HCT116 (cell line): ENCODE measurements at regions not wholly inside any gene's neighbourhood (a gene's known extent, or its start where the extent isn't known, plus 50 kb on each side); places are given as distances from the start of the nearest gene placed in this dataset.

Experiments
- ATAC-seq: fragments of 200-7000 bp; cut with Tn5 transposase; 2 replicates; pipeline ENCODE4 v1.9.1; 2020; ENCODE audit warnings: mild to moderate bottlenecking, moderate library complexity
- BruUV-seq: library from RNA; stranded (reverse); fragments of 400-500 nt; replicated peaks from 2 replicates; lab custom pipeline; 2021; lab: Mats Ljungman, UMichigan
- CTCF ChIA-PET: fragments of 300-600 bp; sonication (Branson Sonifier 250); formaldehyde crosslinking; loops from one replicate; lab custom pipeline; 2021; ENCODE audit warnings: antibody characterized with exemption; lab: Charles Lee
- POLR2A ChIA-PET: fragments of 300-600, 350-600 bp; sonication (Branson Sonifier 250); formaldehyde crosslinking; loops from one replicate; lab custom pipeline; 2021; ENCODE audit warnings: antibody characterized with exemption; lab: Charles Lee
- RAD21 ChIA-PET, 2 experiments: fragments of 300-600 bp; sonication (Branson Sonifier 250); formaldehyde crosslinking; loops; one replicate each; lab custom pipeline; 2023; ENCODE audit warnings: low total read pairs in 2 of 2; ENCODE audit not compliant: uncharacterized antibody in 2 of 2, unreplicated experiment in 2 of 2, low non-redundant PET in 1 of 2; lab: Charles Lee
- DNase-seq: peaks from one replicate; pipeline ENCODE4 v3.0.0-alpha.2; 2010; ENCODE audit warnings: low read depth, low spot score
- H2AFZ ChIP-seq: fragments of 200-600 bp; shearing (Covaris generic), sonication (generic); 2 replicates; pipeline ENCODE4 v1.6.1; 2017; ENCODE audit warnings: low read depth, mixed run types, mixed read lengths, antibody characterized with exemption, low read length; ENCODE audit not compliant: poor library complexity, severe bottlenecking
- H3K27ac ChIP-seq: 2 replicates; pipeline ENCODE4 v1.5.1; 2012; ENCODE audit warnings: low read depth, low read length
- H3K27me3 ChIP-seq: fragments of 200-600 bp; sonication (generic); 2 replicates; pipeline ENCODE4 v1.6.1; 2016; ENCODE audit warnings: mixed run types, low read length, mixed read lengths; ENCODE audit not compliant: insufficient read depth
- H3K36me3 ChIP-seq, 2 experiments: fragments of 200-500 bp in 1 of 2; fragments of 200-600 bp in 1 of 2; sonication (Bioruptor generic) in 1 of 2; sonication (generic) in 1 of 2; 2 replicates each; pipeline versions ENCODE4 v1.5.1 to v1.6.1; 2014 to 2016; ENCODE audit warnings: low read length in 2 of 2, inconsistent platforms in 1 of 2, mixed read lengths in 1 of 2, mixed run types in 1 of 2; ENCODE audit not compliant: insufficient read depth in 2 of 2, control insufficient read depth in 1 of 2
- H3K4me1 ChIP-seq, 2 experiments: fragments of 200-600 bp in 1 of 2; sonication (generic) in 1 of 2; 2 replicates each; pipeline versions ENCODE4 v1.5.1 to v1.6.1; 2012 to 2017; ENCODE audit warnings: low read length in 2 of 2, inconsistent platforms in 1 of 2, mild to moderate bottlenecking in 1 of 2, mixed read lengths in 1 of 2, mixed run types in 1 of 2, moderate library complexity in 1 of 2; ENCODE audit not compliant: insufficient read depth in 2 of 2, control insufficient read depth in 1 of 2
- H3K4me2 ChIP-seq: fragments of 200-600 bp; sonication (generic); 2 replicates; pipeline ENCODE4 v1.6.1; 2017; ENCODE audit warnings: mixed run types, low read length, mixed read lengths
- H3K4me3 ChIP-seq, 2 experiments: fragments of 200-600 bp in 1 of 2; sonication (generic) in 1 of 2; replicated peaks in 1 of 2; 2 replicates each; pipeline ENCODE4 v1.5.1; 2011 to 2016; ENCODE audit warnings: low read length in 2 of 2, control low read depth in 1 of 2, low read depth in 1 of 2, mild to moderate bottlenecking in 1 of 2, mixed read lengths in 1 of 2, mixed run types in 1 of 2
- H3K79me2 ChIP-seq: fragments of 200-600 bp; sonication (generic); 2 replicates; pipeline ENCODE4 v1.6.1; 2017; ENCODE audit warnings: mild to moderate bottlenecking, mixed run types, low read length, moderate library complexity, mixed read lengths; ENCODE audit not compliant: insufficient read depth
- H3K9ac ChIP-seq: fragments of 200-600 bp; sonication (generic); 2 replicates; pipeline ENCODE4 v1.6.1; 2016; ENCODE audit warnings: low read length, mixed read lengths
- H3K9me2 ChIP-seq: fragments of 200-600 bp; sonication (generic), shearing (Covaris generic); 2 replicates; pipeline ENCODE4 v1.6.1; 2017; ENCODE audit warnings: mixed run types, mild to moderate bottlenecking, moderate library complexity; ENCODE audit not compliant: insufficient read depth
- H3K9me3 ChIP-seq, 2 experiments: fragments of 200-500 bp in 1 of 2; fragments of 200-600 bp in 1 of 2; sonication (Bioruptor generic) in 1 of 2; sonication (generic) in 1 of 2; 2 replicates each; pipeline ENCODE4 v1.6.1; 2014 to 2017; ENCODE audit warnings: low read length in 2 of 2, mixed read lengths in 2 of 2, inconsistent platforms in 1 of 2, low read depth in 1 of 2, mild to moderate bottlenecking in 1 of 2, mixed run types in 1 of 2, moderate library complexity in 1 of 2; ENCODE audit not compliant: control insufficient read depth in 1 of 2, insufficient read depth in 1 of 2
- H4K20me1 ChIP-seq: fragments of 200-600 bp; sonication (generic), shearing (Covaris generic); 2 replicates; pipeline ENCODE4 v1.6.1; 2017; ENCODE audit warnings: mixed run types, mild to moderate bottlenecking, moderate library complexity; ENCODE audit not compliant: insufficient read depth
- CBX3 ChIP-seq: IDR thresholded peaks from 2 replicates; pipeline ENCODE4 v1.6.1; 2012; ENCODE audit warnings: low read depth
- CTCF ChIP-seq, 3 experiments: fragments of 200-600 bp in 1 of 3; sonication (generic) in 1 of 3; IDR thresholded peaks in 2 of 3; conservative IDR thresholded peaks in 1 of 3; 2 replicates each; pipeline ENCODE4 v1.5.1; 2012 to 2017; ENCODE audit warnings: low read depth in 2 of 3, low read length in 2 of 3, antibody characterized with exemption in 1 of 3, borderline replicate concordance in 1 of 3, control low read depth in 1 of 3, mild to moderate bottlenecking in 1 of 3, mixed read lengths in 1 of 3, mixed run types in 1 of 3, moderate library complexity in 1 of 3; ENCODE audit not compliant: insufficient read depth in 1 of 3
- FOSL1 ChIP-seq: IDR thresholded peaks from 2 replicates; pipeline ENCODE4 v1.6.1; 2012; ENCODE audit warnings: low read depth
- JUND ChIP-seq: IDR thresholded peaks from 2 replicates; pipeline ENCODE4 v1.6.1; 2012
- MAX ChIP-seq: IDR thresholded peaks from 2 replicates; pipeline ENCODE4 v1.6.1; 2012
- POLR2A ChIP-seq: IDR thresholded peaks from 2 replicates; pipeline ENCODE4 v1.7.0; 2011; ENCODE audit warnings: borderline replicate concordance; ENCODE audit not compliant: insufficient read depth, insufficient read length; ENCODE audit errors: extremely low read depth
- RAD21 ChIP-seq: IDR thresholded peaks from 2 replicates; pipeline ENCODE4 v1.6.1; 2012; ENCODE audit warnings: low read depth, mild to moderate bottlenecking
- SIN3A ChIP-seq: IDR thresholded peaks from 2 replicates; pipeline ENCODE4 v1.6.1; 2012; ENCODE audit warnings: low read depth
- ZFX ChIP-seq: fragments of 450-650 bp; IDR thresholded peaks from 2 replicates; pipeline ENCODE4 v1.6.1; 2017
- ZNF274 ChIP-seq: fragments of 200-500 bp; sonication (Bioruptor generic); IDR thresholded peaks from 2 replicates; pipeline ENCODE4 v1.6.1; 2014; ENCODE audit warnings: mild to moderate bottlenecking, low read depth, low read length, inconsistent platforms
- intact Hi-C: fragments of 100-400 bp; cut with micrococcal nuclease; formaldehyde crosslinking; loops from 2 replicates; pipeline ENCODE4 v1.10.0; 2022
- TF ChIP-seq, protein P1 (sequence below): IDR thresholded peaks from 2 replicates; pipeline ENCODE4 v1.6.1; 2011; ENCODE audit warnings: mild to moderate bottlenecking, low read length, moderate library complexity; ENCODE audit not compliant: insufficient replicate concordance; ENCODE audit errors: extremely low read depth

DNA sequence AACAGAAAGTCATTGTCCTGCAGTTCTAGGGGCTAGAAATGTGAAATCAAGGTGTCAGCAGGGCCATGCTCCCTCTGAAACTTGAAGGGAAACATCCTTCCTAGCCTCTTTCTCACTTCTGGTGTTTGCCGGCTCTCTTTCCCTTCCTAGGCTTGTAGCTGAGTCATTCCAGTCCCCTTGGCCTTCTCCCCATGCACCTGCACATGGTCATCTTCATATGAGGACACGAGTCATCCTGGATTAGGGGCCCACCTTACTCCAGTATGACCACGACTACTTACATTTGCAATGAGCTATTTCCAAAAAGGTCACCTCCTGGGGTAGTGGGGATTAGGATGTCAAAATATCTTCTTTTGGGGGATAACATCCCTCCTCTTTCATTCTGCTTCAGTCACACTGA is 168.5 kb upstream of the CXCR4 start (continued):
- TF ChIP-seq CBX3 (no peak), ZNF274 (no peak), MAX (no peak)

DNA sequence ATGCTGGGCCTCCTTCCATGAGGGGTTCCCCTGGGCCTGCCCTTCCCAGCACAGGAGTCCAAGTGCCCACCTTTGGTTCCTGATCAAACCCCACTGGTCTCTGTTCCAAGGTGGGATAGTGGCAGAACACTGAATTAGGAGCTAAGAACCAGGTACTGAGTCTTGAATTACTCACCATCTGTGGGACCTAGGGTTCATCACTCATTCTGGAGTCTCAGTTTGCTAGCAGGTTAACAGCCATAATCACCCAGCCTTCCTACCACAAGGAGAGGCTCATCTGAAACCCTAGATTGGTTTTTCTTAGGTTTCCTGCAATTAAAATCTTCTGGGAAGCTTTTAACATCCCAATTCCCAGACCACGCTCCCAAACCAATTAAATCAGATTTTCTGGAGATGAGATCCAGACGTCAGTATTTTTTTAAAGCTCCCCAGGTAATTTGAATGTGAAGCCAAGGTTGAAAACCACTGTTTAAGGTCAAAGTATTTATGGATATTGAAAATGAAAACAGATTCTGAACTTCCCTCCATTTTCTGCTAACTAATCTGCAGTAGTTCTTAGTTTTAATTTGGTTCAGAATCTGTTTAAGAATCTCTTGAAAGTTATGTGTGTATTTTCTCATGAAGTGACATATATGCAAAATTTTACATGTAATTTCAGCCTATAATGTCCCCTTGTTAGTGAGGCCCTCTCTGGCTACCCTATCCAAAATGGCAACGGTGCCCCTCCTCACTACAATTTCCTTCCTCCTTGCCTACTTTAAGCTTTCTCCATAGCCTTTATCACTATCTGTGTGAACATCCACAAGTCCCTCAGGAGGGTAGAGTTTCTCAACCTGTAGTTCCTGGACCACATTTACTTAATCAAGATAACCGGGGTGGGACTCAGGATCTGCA is 166.5 kb upstream of the CXCR4 start:
- CTCF ChIA-PET = no interaction called here
- Histone ChIP-seq H3K4me2 (no peak overlapping the region), H2AFZ (no peak overlapping the region), H3K9me2 (no peaks in the 10 kb centered on the region), H3K36me3 (no peaks in the 10 kb centered on the region), H4K20me1 (no peaks in the 10 kb centered on the region), H3K27me3 (no peaks in the 10 kb centered on the region)
- intact Hi-C loops = no loop called here
- RAD21 ChIA-PET = no interaction called here
- BruUV-seq = no TSS peak
- no peak for DNase-seq
- TF ChIP-seq ZFX = no peak
- TF ChIP-seq JUND = no peak
- TF ChIP-seq POLR2A = no peak
- TF ChIP-seq RAD21 = no peak
- TF ChIP-seq, all 23 proteins: peak for 0
- H3K9ac ChIP-seq = no peak overlapping the region
- peaks cover 0 to 4% of the 10 kb centered on the region in 2 experiments; a peak in 1 of 4 replicates for H3K4me1 ChIP-seq
- ATAC-seq = no peak
- no peak overlapping the region for H3K27ac ChIP-seq
- no peaks in the 10 kb centered on the region for H3K79me2 ChIP-seq
- POLR2A ChIA-PET = no interaction called here
- H3K4me3 ChIP-seq = no peak overlapping the region
- no peaks in the 10 kb centered on the region for H3K9me3 ChIP-seq

GRCh38 chr2:136282251-136282650 is 164.3 kb upstream of the CXCR4 start:
- DNase-seq (no peak), ATAC-seq (no peak)
- CTCF ChIA-PET = no interaction called here
- Histone ChIP-seq H3K9me3 (no peaks in the 10 kb centered on the region), H3K4me2 (no peak overlapping the region), H3K27ac (no peak overlapping the region), H3K4me1 (peaks cover 0 to 4% of the 10 kb centered on the region in 2 experiments; a peak in 1 of 4 replicates), H3K36me3 (no peaks in the 10 kb centered on the region), H3K79me2 (no peaks in the 10 kb centered on the region), H3K4me3 (no peak overlapping the region), H3K27me3 (no peaks in the 10 kb centered on the region), H3K9me2 (no peaks in the 10 kb centered on the region), H4K20me1 (no peaks in the 10 kb centered on the region), H3K9ac (no peak overlapping the region), H2AFZ (no peak overlapping the region)
- no TSS peak for BruUV-seq
- RAD21 ChIA-PET = no interaction called here
- POLR2A ChIA-PET = no interaction called here
- intact Hi-C loops = no loop called here
- TF ChIP-seq FOSL1 (no peak), ZFX (no peak), SIN3A (no peak), CTCF (IDR thresholded peaks at IDR 0.05 in 2 of 3, conservative IDR thresholded peaks at IDR 0.05 in 1 of 3; ENCODE audit: borderline replicate concordance in 1 of 3, insufficient read depth in 1 of 3, low read depth in 2 of 3, low read length in 2 of 3) (no peak), CBX3 (no peak)
- TF ChIP-seq, protein P1, sequence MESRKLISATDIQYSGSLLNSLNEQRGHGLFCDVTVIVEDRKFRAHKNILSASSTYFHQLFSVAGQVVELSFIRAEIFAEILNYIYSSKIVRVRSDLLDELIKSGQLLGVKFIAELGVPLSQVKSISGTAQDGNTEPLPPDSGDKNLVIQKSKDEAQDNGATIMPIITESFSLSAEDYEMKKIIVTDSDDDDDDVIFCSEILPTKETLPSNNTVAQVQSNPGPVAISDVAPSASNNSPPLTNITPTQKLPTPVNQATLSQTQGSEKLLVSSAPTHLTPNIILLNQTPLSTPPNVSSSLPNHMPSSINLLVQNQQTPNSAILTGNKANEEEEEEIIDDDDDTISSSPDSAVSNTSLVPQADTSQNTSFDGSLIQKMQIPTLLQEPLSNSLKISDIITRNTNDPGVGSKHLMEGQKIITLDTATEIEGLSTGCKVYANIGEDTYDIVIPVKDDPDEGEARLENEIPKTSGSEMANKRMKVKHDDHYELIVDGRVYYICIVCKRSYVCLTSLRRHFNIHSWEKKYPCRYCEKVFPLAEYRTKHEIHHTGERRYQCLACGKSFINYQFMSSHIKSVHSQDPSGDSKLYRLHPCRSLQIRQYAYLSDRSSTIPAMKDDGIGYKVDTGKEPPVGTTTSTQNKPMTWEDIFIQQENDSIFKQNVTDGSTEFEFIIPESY = no peak
